Smooth muscle cell (in vitro differentiated cells): ENCODE measurements at regions not wholly inside any gene's neighbourhood (a gene's known extent, or its start where the extent isn't known, plus 50 kb on each side); places are given as distances from the start of the nearest gene placed in this dataset.

Source experiments
- DNase-seq: peaks from one replicate; lab custom pipeline; 2025; ENCODE audit not compliant: unreplicated experiment; lab: John Stamatoyannopoulos, UW
- H2AFZ ChIP-seq: fragments of 200-600 bp; sonication (generic); 2 replicates; pipeline ENCODE4 v1.6.0; 2016; ENCODE audit warnings: antibody characterized with exemption, low read depth, mild to moderate bottlenecking
- H3F3A ChIP-seq: fragments of 200-600 bp; sonication (generic); 2 replicates; pipeline ENCODE4 v1.6.0; 2017; ENCODE audit warnings: antibody characterized with exemption, low read depth
- H3K27ac ChIP-seq: fragments of 200-600 bp; sonication (generic); 2 replicates; pipeline ENCODE4 v1.5.1; 2016; ENCODE audit warnings: low read depth, mild to moderate bottlenecking
- H3K27me3 ChIP-seq: fragments of 200-600 bp; sonication (generic); 2 replicates; pipeline ENCODE4 v1.6.1; 2016; ENCODE audit warnings: low read depth, mild to moderate bottlenecking
- H3K36me3 ChIP-seq: fragments of 200-600 bp; sonication (generic); 2 replicates; pipeline ENCODE4 v1.5.1; 2016; ENCODE audit warnings: low read depth
- H3K4me1 ChIP-seq: fragments of 200-600 bp; sonication (generic); 2 replicates; pipeline ENCODE4 v1.5.1; 2016; ENCODE audit warnings: low read depth
- H3K4me2 ChIP-seq: fragments of 200-600 bp; sonication (generic); 2 replicates; pipeline ENCODE4 v1.6.0; 2016; ENCODE audit warnings: mild to moderate bottlenecking
- H3K4me3 ChIP-seq: fragments of 200-600 bp; sonication (generic); 2 replicates; pipeline ENCODE4 v1.5.1; 2016; ENCODE audit warnings: mild to moderate bottlenecking
- H3K79me2 ChIP-seq: fragments of 200-600 bp; sonication (generic); 2 replicates; pipeline ENCODE4 v1.6.0; 2016; ENCODE audit warnings: low read depth, mild to moderate bottlenecking
- H3K9ac ChIP-seq: fragments of 200-600 bp; sonication (generic); 2 replicates; pipeline ENCODE4 v1.6.0; 2016; ENCODE audit warnings: low read depth
- H3K9me3 ChIP-seq: fragments of 200-600 bp; sonication (generic); replicated peaks from 2 replicates; pipeline ENCODE4 v1.5.1; 2016; ENCODE audit warnings: low read depth
- H4K20me1 ChIP-seq: fragments of 200-600 bp; sonication (generic); 2 replicates; pipeline ENCODE4 v1.6.0; 2016; ENCODE audit warnings: low read depth
- WGBS: methylation state at CpG from one replicate; pipeline ENCODE4 v1.1.7; 2016; ENCODE audit warnings: low lambda C conversion rate; 5-methylcytosine and 5-hydroxymethylcytosine counted together
- TF ChIP-seq, protein P1 (sequence below): fragments of 200-600 bp; sonication (generic); IDR thresholded peaks from 2 replicates; pipeline ENCODE4 v1.5.1; 2017; ENCODE audit warnings: borderline replicate concordance, mild to moderate bottlenecking, antibody characterized with exemption; ENCODE audit not compliant: insufficient read depth, poor library complexity, severe bottlenecking

- WGBS: 89% methylated on average over 1 of the region's 1 CpG
- H3K9ac ChIP-seq: no peak overlapping the region
- H3K79me2 ChIP-seq: no peaks in the 10 kb centered on the region
- no peaks in the 10 kb centered on the region for H4K20me1 ChIP-seq
- H3K4me3 ChIP-seq: no peak overlapping the region
- no peaks in the 10 kb centered on the region for H3F3A ChIP-seq
- no peaks in the 10 kb centered on the region for H3K4me1 ChIP-seq
- TF ChIP-seq, protein P1, sequence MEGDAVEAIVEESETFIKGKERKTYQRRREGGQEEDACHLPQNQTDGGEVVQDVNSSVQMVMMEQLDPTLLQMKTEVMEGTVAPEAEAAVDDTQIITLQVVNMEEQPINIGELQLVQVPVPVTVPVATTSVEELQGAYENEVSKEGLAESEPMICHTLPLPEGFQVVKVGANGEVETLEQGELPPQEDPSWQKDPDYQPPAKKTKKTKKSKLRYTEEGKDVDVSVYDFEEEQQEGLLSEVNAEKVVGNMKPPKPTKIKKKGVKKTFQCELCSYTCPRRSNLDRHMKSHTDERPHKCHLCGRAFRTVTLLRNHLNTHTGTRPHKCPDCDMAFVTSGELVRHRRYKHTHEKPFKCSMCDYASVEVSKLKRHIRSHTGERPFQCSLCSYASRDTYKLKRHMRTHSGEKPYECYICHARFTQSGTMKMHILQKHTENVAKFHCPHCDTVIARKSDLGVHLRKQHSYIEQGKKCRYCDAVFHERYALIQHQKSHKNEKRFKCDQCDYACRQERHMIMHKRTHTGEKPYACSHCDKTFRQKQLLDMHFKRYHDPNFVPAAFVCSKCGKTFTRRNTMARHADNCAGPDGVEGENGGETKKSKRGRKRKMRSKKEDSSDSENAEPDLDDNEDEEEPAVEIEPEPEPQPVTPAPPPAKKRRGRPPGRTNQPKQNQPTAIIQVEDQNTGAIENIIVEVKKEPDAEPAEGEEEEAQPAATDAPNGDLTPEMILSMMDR: no peak
- H2AFZ ChIP-seq: no peak overlapping the region
- no peak overlapping the region for H3K27ac ChIP-seq
- H3K9me3 ChIP-seq: no peaks in the 10 kb centered on the region
- no peak overlapping the region for H3K4me2 ChIP-seq
- no peaks in the 10 kb centered on the region for H3K36me3 ChIP-seq
- H3K27me3 ChIP-seq: no peaks in the 10 kb centered on the region
- DNase-seq: no peak
These were observed 451.8 kb upstream of the FTMT start for GRCh38 chr5:121399879-121400278.

- Histone ChIP-seq H3K9me3 (no peaks in the 10 kb centered on the region), H2AFZ (no peak overlapping the region), H3K4me1 (no peaks in the 10 kb centered on the region), H3K27me3 (no peaks in the 10 kb centered on the region), H3F3A (no peaks in the 10 kb centered on the region), H4K20me1 (no peaks in the 10 kb centered on the region), H3K4me3 (no peak overlapping the region), H3K4me2 (no peak overlapping the region), H3K27ac (no peak overlapping the region), H3K36me3 (no peaks in the 10 kb centered on the region), H3K9ac (no peak overlapping the region), H3K79me2 (no peaks in the 10 kb centered on the region)
- DNase-seq: no peak
- TF ChIP-seq, protein P1: no peak
- WGBS: 100% methylated on average over 1 of the region's 1 CpG
These were observed 442.9 kb upstream of the FTMT start for GRCh38 chr5:121408778-121409177.

- no peaks in the 10 kb centered on the region for H3K36me3 ChIP-seq
- no peaks in the 10 kb centered on the region for H3K79me2 ChIP-seq
- no peaks in the 10 kb centered on the region for H3K4me1 ChIP-seq
- H3F3A ChIP-seq: no peaks in the 10 kb centered on the region
- H3K27me3 ChIP-seq: no peaks in the 10 kb centered on the region
- H3K4me3 ChIP-seq: no peak overlapping the region
- no peak overlapping the region for H3K4me2 ChIP-seq
- no peak overlapping the region for H3K9ac ChIP-seq
- H2AFZ ChIP-seq: no peak overlapping the region
- H3K9me3 ChIP-seq: no peaks in the 10 kb centered on the region
- H4K20me1 ChIP-seq: no peaks in the 10 kb centered on the region
- no peak for DNase-seq
- TF ChIP-seq, protein P1: no peak
- 87% methylated on average over 1 of the region's 1 CpG for WGBS
- H3K27ac ChIP-seq: no peak overlapping the region
These were observed 436.4 kb upstream of the FTMT start for GRCh38 chr5:121415270-121415669.

DNA sequence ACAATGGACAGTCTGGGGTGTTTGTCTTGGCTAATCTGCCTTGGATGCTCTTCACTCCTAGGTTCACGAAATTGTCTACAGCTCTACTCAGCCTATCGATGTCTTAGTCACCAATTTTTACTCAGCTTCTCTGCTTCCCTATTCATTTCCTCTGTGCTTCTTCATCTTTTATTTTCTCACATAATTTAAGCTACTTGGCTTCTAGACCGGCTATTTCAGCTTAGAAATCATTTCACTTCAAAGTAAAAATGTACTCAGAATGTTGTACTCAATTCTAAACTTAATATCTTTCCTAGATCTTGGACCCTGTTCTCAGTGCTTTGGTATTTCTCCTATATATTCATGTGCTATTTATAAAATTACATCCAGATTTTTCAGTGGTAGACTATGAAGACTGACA lies 430.0 kb upstream of the FTMT start:
- Histone ChIP-seq H3K9me3 (no peaks in the 10 kb centered on the region), H3K36me3 (no peaks in the 10 kb centered on the region), H2AFZ (no peak overlapping the region), H3K27ac (no peak overlapping the region), H3K27me3 (no peaks in the 10 kb centered on the region), H3K4me3 (no peak overlapping the region), H3K79me2 (no peaks in the 10 kb centered on the region), H3K4me1 (no peaks in the 10 kb centered on the region), H3F3A (no peaks in the 10 kb centered on the region), H4K20me1 (no peaks in the 10 kb centered on the region), H3K4me2 (no peak overlapping the region), H3K9ac (no peak overlapping the region)
- WGBS: 89% methylated on average over 3 of the region's 3 CpGs
- no peak for DNase-seq
- TF ChIP-seq, protein P1: no peak
